ENCODE measurements at regions not wholly inside any gene's neighbourhood (a gene's known extent, or its start where the extent isn't known, plus 50 kb on each side); places are given as distances from the start of the nearest gene placed in this dataset.

- Histone ChIP-seq H3F3A (ENCODE audit: low read depth) (no peaks in the 10 kb centered on the region), H3K36me3 (ENCODE audit: insufficient read depth, low read length) (no peaks in the 10 kb centered on the region), H3K4me1 (ENCODE audit: insufficient read depth, low read length, poor library complexity, severe bottlenecking) (no peaks in the 10 kb centered on the region), H3K9ac (ENCODE audit: low read depth, low read length, poor library complexity, severe bottlenecking) (no peak overlapping the region), H3K27me3 (ENCODE audit: insufficient read depth, low read length, poor library complexity, severe bottlenecking) (no peaks in the 10 kb centered on the region), H2AFZ (ENCODE audit: low read length) (no peak overlapping the region), H4K20me1 (ENCODE audit: insufficient read depth, low read length, poor library complexity, severe bottlenecking) (no peaks in the 10 kb centered on the region), H3K9me2 (replicated peaks; ENCODE audit: low read depth, low read length) (no peaks in the 10 kb centered on the region), H3K4me2 (ENCODE audit: low read depth, low read length, poor library complexity, severe bottlenecking) (no peak overlapping the region), H3K9me3 (ENCODE audit: insufficient read depth, low read depth, low read length) (no peaks in the 10 kb centered on the region), H3K4me3 (ENCODE audit: low read length, poor library complexity, severe bottlenecking) (no peak overlapping the region), H3K79me2 (ENCODE audit: insufficient read depth, low read length) (no peaks in the 10 kb centered on the region)
- TF ChIP-seq CTCF (conservative IDR thresholded peaks at IDR 0.05; ENCODE audit: low read length): no peak
These were observed 476.7 kb downstream of the EPHA4 start for GRCh38 chr2:221095356-221095755.

- Histone ChIP-seq H4K20me1 (ENCODE audit: insufficient read depth, low read length, poor library complexity, severe bottlenecking) (no peaks in the 10 kb centered on the region), H3K9ac (ENCODE audit: low read depth, low read length, poor library complexity, severe bottlenecking) (no peak overlapping the region), H3K36me3 (ENCODE audit: insufficient read depth, low read length) (no peaks in the 10 kb centered on the region), H3K4me2 (ENCODE audit: low read depth, low read length, poor library complexity, severe bottlenecking) (no peak overlapping the region), H3K4me3 (ENCODE audit: low read length, poor library complexity, severe bottlenecking) (no peak overlapping the region), H3K27me3 (ENCODE audit: insufficient read depth, low read length, poor library complexity, severe bottlenecking) (no peaks in the 10 kb centered on the region), H3K9me2 (replicated peaks; ENCODE audit: low read depth, low read length) (no peaks in the 10 kb centered on the region), H3K9me3 (ENCODE audit: insufficient read depth, low read depth, low read length) (no peaks in the 10 kb centered on the region), H3K79me2 (ENCODE audit: insufficient read depth, low read length) (no peaks in the 10 kb centered on the region), H2AFZ (ENCODE audit: low read length) (no peak overlapping the region), H3F3A (ENCODE audit: low read depth) (no peaks in the 10 kb centered on the region), H3K4me1 (ENCODE audit: insufficient read depth, low read length, poor library complexity, severe bottlenecking) (no peaks in the 10 kb centered on the region)
- TF ChIP-seq EZH2phosphoT487 (IDR thresholded peaks at IDR 0.05; ENCODE audit: borderline replicate concordance) (no peak), CTCF (conservative IDR thresholded peaks at IDR 0.05; ENCODE audit: low read length) (no peak)
These were observed 475.2 kb downstream of the EPHA4 start for GRCh38 chr2:221096706-221097567.

- TF ChIP-seq EZH2phosphoT487 (IDR thresholded peaks at IDR 0.05; ENCODE audit: borderline replicate concordance) (no peak), CTCF (conservative IDR thresholded peaks at IDR 0.05; ENCODE audit: low read length) (no peak)
- H3K9me3 ChIP-seq (ENCODE audit: insufficient read depth, low read depth, low read length): no peaks in the 10 kb centered on the region
- H3K9me2 ChIP-seq (replicated peaks; ENCODE audit: low read depth, low read length): no peaks in the 10 kb centered on the region
- no peak overlapping the region for H3K9ac ChIP-seq (ENCODE audit: low read depth, low read length, poor library complexity, severe bottlenecking)
- no peaks in the 10 kb centered on the region for H3K27me3 ChIP-seq (ENCODE audit: insufficient read depth, low read length, poor library complexity, severe bottlenecking)
- H3K79me2 ChIP-seq (ENCODE audit: insufficient read depth, low read length): no peaks in the 10 kb centered on the region
- no peaks in the 10 kb centered on the region for H3K4me1 ChIP-seq (ENCODE audit: insufficient read depth, low read length, poor library complexity, severe bottlenecking)
- H3K4me2 ChIP-seq (ENCODE audit: low read depth, low read length, poor library complexity, severe bottlenecking): no peak overlapping the region
- no peak overlapping the region for H2AFZ ChIP-seq (ENCODE audit: low read length)
- no peaks in the 10 kb centered on the region for H3K36me3 ChIP-seq (ENCODE audit: insufficient read depth, low read length)
- H3F3A ChIP-seq (ENCODE audit: low read depth): no peaks in the 10 kb centered on the region
- H3K4me3 ChIP-seq (ENCODE audit: low read length, poor library complexity, severe bottlenecking): no peak overlapping the region
- no peaks in the 10 kb centered on the region for H4K20me1 ChIP-seq (ENCODE audit: insufficient read depth, low read length, poor library complexity, severe bottlenecking)
These were observed 474.6 kb downstream of the EPHA4 start for GRCh38 chr2:221097568-221097915.

Data from Loucy (cell line).